WI38 (cell line): ENCODE measurements at regions not wholly inside any gene's neighbourhood (a gene's known extent, or its start where the extent isn't known, plus 50 kb on each side); places are given as distances from the start of the nearest gene placed in this dataset.

Source experiments
- H3K4me3 ChIP-seq: 2 replicates; pipeline ENCODE4 v1.5.1; 2011; ENCODE audit warnings: low read depth, mild to moderate bottlenecking, control low read depth, low read length
- CTCF ChIP-seq: IDR thresholded peaks from 2 replicates; pipeline ENCODE4 v1.5.1; 2012; ENCODE audit warnings: low read depth, mild to moderate bottlenecking, control low read depth, low read length

- H3K4me3 ChIP-seq: no peak overlapping the region
- TF ChIP-seq CTCF: no peak
These were observed 190.0 kb upstream of the KYNU start for GRCh38 chr2:142687509-142687908.

GRCh38 chr2:142687075-142687474, 190.4 kb upstream of the KYNU start:
- no peak for TF ChIP-seq CTCF
- H3K4me3 ChIP-seq: no peak overlapping the region

GRCh38 chr2:142684667-142685066, 192.8 kb upstream of the KYNU start:
- TF ChIP-seq CTCF: no peak
- no peak overlapping the region for H3K4me3 ChIP-seq

GRCh38 chr2:142682528-142682927, 194.9 kb upstream of the KYNU start:
- TF ChIP-seq CTCF: no peak
- no peak overlapping the region for H3K4me3 ChIP-seq

GRCh38 chr2:142681952-142682351, 195.5 kb upstream of the KYNU start:
- no peak overlapping the region for H3K4me3 ChIP-seq
- TF ChIP-seq CTCF: no peak

- no peak overlapping the region for H3K4me3 ChIP-seq
- no peak for TF ChIP-seq CTCF
These were observed 199.3 kb upstream of the KYNU start for GRCh38 chr2:142678164-142678563.

GRCh38 chr2:142675398-142675797, 202.1 kb upstream of the KYNU start:
- H3K4me3 ChIP-seq: no peak overlapping the region
- no peak for TF ChIP-seq CTCF

- no peak overlapping the region for H3K4me3 ChIP-seq
- TF ChIP-seq CTCF: no peak
These were observed 203.6 kb upstream of the KYNU start for GRCh38 chr2:142673836-142674235.
